ENCODE measurements at regions not wholly inside any gene's neighbourhood (a gene's known extent, or its start where the extent isn't known, plus 50 kb on each side); places are given as distances from the start of the nearest gene placed in this dataset.

DNA sequence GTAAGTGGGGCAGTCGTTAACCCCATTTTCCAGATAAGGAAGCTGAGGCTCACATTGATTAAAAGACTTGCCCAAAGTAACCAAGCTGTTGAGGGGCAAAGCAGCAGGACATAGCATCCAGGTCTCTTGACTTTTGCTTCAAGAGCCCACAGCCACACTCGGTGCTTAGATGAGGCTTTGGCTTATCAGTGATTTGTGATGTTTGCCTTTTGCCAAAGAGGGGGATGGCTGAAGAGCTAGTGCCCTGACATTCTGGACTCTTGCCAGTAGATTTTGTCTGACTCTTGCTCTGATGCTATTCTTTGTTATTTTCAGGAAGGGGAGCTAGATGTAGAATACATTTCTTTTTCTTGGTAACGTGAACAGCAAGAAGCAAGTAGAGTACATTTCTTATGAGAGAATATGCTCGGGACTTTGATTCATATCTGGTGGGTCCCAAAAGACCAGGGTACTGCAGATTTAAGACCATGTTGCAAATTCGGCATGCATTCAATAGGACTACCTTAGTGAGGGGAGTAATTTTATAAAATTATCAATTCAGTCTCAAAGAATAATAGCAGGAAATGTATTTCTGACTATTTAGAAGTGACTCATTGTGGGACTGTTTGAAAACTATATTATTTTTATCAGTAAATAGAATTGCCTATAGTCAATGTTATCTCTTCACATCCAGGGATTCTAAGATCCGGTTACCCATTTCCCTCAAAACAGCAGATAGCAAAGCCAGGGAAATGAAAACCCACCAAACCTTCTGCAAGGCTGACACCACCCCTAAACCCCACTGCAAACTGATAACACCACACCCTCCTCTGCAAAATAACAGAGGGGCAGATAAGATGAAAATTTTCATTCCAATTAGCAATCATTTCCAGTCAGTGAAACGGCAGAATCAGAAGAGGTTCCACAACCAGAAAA is 180.0 kb upstream of the BMPER start:
- WGBS (ENCODE audit: insufficient coverage, low coverage, missing lambda C conversion rate), result 2% methylated on average over 7 of the region's 7 CpGs
- DNase-seq (ENCODE audit: extremely low read depth in 1 of 4, low spot score in 3 of 4), result no peak
- H3K27me3 ChIP-seq (ENCODE audit: control insufficient read depth in 2 of 2, insufficient read depth in 2 of 2, low read length in 2 of 2), result peaks cover 0 to 14% of the 10 kb centered on the region in 2 experiments; a peak in 3 of 5 replicates
- no peak overlapping the region for H3K4me2 ChIP-seq (ENCODE audit: insufficient read depth, low read length)
- H3K9me3 ChIP-seq (replicated peaks; ENCODE audit: control insufficient read depth, insufficient read depth, low read depth, low read length), result no peaks in the 10 kb centered on the region
- ChIA-PET CTCF (ENCODE audit: low intra/inter-chr PET ratio) (no interaction called here), POLR2A (no interaction called here)
- TF ChIP-seq RNF2 (IDR thresholded peaks at IDR 0.05) (no peak), FOXA1 (IDR thresholded peaks at IDR 0.05; ENCODE audit: borderline replicate concordance) (no peak), TAF15 (IDR thresholded peaks at IDR 0.05; ENCODE audit: low read depth, low read length) (no peak), ILK (tag; IDR thresholded peaks at IDR 0.05; ENCODE audit: borderline replicate concordance, low read depth) (no peak), ZNF445 (CRISPR knock-in tag; IDR thresholded peaks at IDR 0.05; ENCODE audit: low read depth) (no peak), IFI16 (CRISPR knock-in tag; IDR thresholded peaks at IDR 0.05) (no peak), KLF1 (tag; IDR thresholded peaks at IDR 0.05) (no peak), ZFP36 (IDR thresholded peaks at IDR 0.05; ENCODE audit: low read depth, low read length, partially characterized antibody) (no peak)
- TF ChIP-seq, protein P1, sequence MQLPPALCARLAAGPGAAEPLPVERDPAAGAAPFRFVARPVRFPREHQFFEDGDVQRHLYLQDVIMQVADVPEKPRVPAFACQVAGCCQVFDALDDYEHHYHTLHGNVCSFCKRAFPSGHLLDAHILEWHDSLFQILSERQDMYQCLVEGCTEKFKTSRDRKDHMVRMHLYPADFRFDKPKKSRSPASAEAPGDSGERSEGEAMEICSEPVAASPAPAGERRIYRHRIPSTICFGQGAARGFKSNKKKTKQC (CRISPR knock-in tag; IDR thresholded peaks at IDR 0.05), result no peak
- TF ChIP-seq, protein P2, sequence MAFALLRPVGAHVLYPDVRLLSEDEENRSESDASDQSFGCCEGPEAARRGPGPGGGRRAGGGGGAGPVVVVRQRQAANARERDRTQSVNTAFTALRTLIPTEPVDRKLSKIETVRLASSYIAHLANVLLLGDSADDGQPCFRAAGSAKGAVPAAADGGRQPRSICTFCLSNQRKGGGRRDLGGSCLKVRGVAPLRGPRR (CRISPR knock-in tag; IDR thresholded peaks at IDR 0.05), result no peak
- no peak for FAIRE-seq
- ATAC-seq, result no peak
- no TSS peak for BruUV-seq (replicated peaks)
- H3K9ac ChIP-seq (ENCODE audit: insufficient read depth in 1 of 2, low read depth in 2 of 2, low read length in 2 of 2), result no peak overlapping the region
- in situ Hi-C loops (cut with MboI) (no loop called here), intact Hi-C loops (cut with micrococcal nuclease) (no loop called here)
- no peaks in the 10 kb centered on the region for H3K9me1 ChIP-seq (ENCODE audit: control insufficient read depth, insufficient read depth, low read length)
- H3K27ac ChIP-seq (ENCODE audit: extremely low read depth, low read depth, low read length), result no peak overlapping the region
- H2AFZ ChIP-seq (ENCODE audit: low read depth, low read length), result no peak overlapping the region
- H3K79me2 ChIP-seq (ENCODE audit: control insufficient read depth, insufficient read depth, low read length), result no peaks in the 10 kb centered on the region
- H3K36me3 ChIP-seq (ENCODE audit: control insufficient read depth, insufficient read depth, low read length), result no peaks in the 10 kb centered on the region
- H3K4me1 ChIP-seq (replicated peaks in 1 of 2; ENCODE audit: control insufficient read depth in 2 of 2, insufficient read depth in 2 of 2, low read length in 2 of 2), result no peaks in the 10 kb centered on the region
- H4K20me1 ChIP-seq (replicated peaks; ENCODE audit: control insufficient read depth, insufficient read depth, low read length), result no peaks in the 10 kb centered on the region; the same call in 1 of the 2 replicates
- H3K4me3 ChIP-seq, result no peak overlapping the region
